ENCODE measurements at regions not wholly inside any gene's neighbourhood (a gene's known extent, or its start where the extent isn't known, plus 50 kb on each side); places are given as distances from the start of the nearest gene placed in this dataset.

GRCh38 chr5:156009583-156009982 is 317.4 kb upstream of the SGCD start:
- H3K27ac ChIP-seq (ENCODE audit: low read length): no peak overlapping the region
- BruUV-seq (replicated peaks): no TSS peak
- in situ Hi-C loops (cut with HindIII; ENCODE audit: low pct_unique_long_range_greater_than_20kb, low sequenced_read_pairs) (no loop called here), intact Hi-C loops (cut with micrococcal nuclease; ENCODE audit: unreplicated experiment) (no loop called here)
- no peaks in the 10 kb centered on the region for H3K27me3 ChIP-seq (ENCODE audit: control insufficient read depth, insufficient read depth, low read length)
- ATAC-seq (no peak), DNase-seq (ENCODE audit: low read depth, low spot score) (no peak)
- CTCF ChIA-PET: no interaction called here
- no peaks in the 10 kb centered on the region for H3K9me3 ChIP-seq (ENCODE audit: control insufficient read depth, insufficient read depth, low read depth, low read length)
- H3K4me1 ChIP-seq (ENCODE audit: control insufficient read depth, insufficient read depth, low read length): no peaks in the 10 kb centered on the region
- H3K4me3 ChIP-seq (ENCODE audit: low read depth in 2 of 2, low read length in 2 of 2): no peak overlapping the region
- no peak for TF ChIP-seq TCF7L2 (IDR thresholded peaks at IDR 0.05; ENCODE audit: low read depth, low read length)
- TF ChIP-seq SIN3A (IDR thresholded peaks at IDR 0.05; ENCODE audit: borderline replicate concordance, insufficient read depth, low read depth, low read length): no peak
- TF ChIP-seq POLR2AphosphoS5 (IDR thresholded peaks at IDR 0.05; ENCODE audit: low read depth, low read length): no peak
- no peak for TF ChIP-seq REST (IDR thresholded peaks at IDR 0.05; ENCODE audit: insufficient read depth in 1 of 2, low read depth in 2 of 2, low read length in 1 of 2)
- TF ChIP-seq CTCF (IDR thresholded peaks at IDR 0.05): no peak
- POLR2A ChIA-PET: interaction anchor here (0.6 kb wide), 1 partner anchor 1138 kb away, joined by 5 read pairs; no protein-coding TSS in a partner anchor
- no peaks in the 10 kb centered on the region for H3K36me3 ChIP-seq (ENCODE audit: control insufficient read depth, insufficient read depth, low read length)

GRCh38 chr5:156015137-156015536 is 311.8 kb upstream of the SGCD start:
- H3K27ac ChIP-seq (ENCODE audit: low read length): no peak overlapping the region
- H3K36me3 ChIP-seq (ENCODE audit: control insufficient read depth, insufficient read depth, low read length): no peaks in the 10 kb centered on the region
- DNase-seq (ENCODE audit: low read depth, low spot score) (no peak), ATAC-seq (no peak)
- no peak overlapping the region for H3K4me3 ChIP-seq (ENCODE audit: low read depth in 2 of 2, low read length in 2 of 2)
- no peaks in the 10 kb centered on the region for H3K9me3 ChIP-seq (ENCODE audit: control insufficient read depth, insufficient read depth, low read depth, low read length)
- no peaks in the 10 kb centered on the region for H3K4me1 ChIP-seq (ENCODE audit: control insufficient read depth, insufficient read depth, low read length)
- TF ChIP-seq SIN3A (IDR thresholded peaks at IDR 0.05; ENCODE audit: borderline replicate concordance, insufficient read depth, low read depth, low read length) (no peak), CTCF (IDR thresholded peaks at IDR 0.05) (no peak), REST (IDR thresholded peaks at IDR 0.05; ENCODE audit: insufficient read depth in 1 of 2, low read depth in 2 of 2, low read length in 1 of 2) (no peak), POLR2AphosphoS5 (IDR thresholded peaks at IDR 0.05; ENCODE audit: low read depth, low read length) (no peak), TCF7L2 (IDR thresholded peaks at IDR 0.05; ENCODE audit: low read depth, low read length) (no peak)
- no peaks in the 10 kb centered on the region for H3K27me3 ChIP-seq (ENCODE audit: control insufficient read depth, insufficient read depth, low read length)
- BruUV-seq (replicated peaks): no TSS peak
- in situ Hi-C loops (cut with HindIII; ENCODE audit: low pct_unique_long_range_greater_than_20kb, low sequenced_read_pairs) (no loop called here), intact Hi-C loops (cut with micrococcal nuclease; ENCODE audit: unreplicated experiment) (no loop called here)
- CTCF ChIA-PET: no interaction called here
- POLR2A ChIA-PET: no interaction called here
